ENCODE measurements at regions not wholly inside any gene's neighbourhood (a gene's known extent, or its start where the extent isn't known, plus 50 kb on each side); places are given as distances from the start of the nearest gene placed in this dataset.

- Histone ChIP-seq H3K27me3 (ENCODE audit: insufficient read depth, low read length) (no peaks in the 10 kb centered on the region), H2AFZ (ENCODE audit: low read depth, low read length) (no peak overlapping the region), H3K79me2 (ENCODE audit: insufficient read depth, low read length) (no peaks in the 10 kb centered on the region), H3K9ac (ENCODE audit: low read length) (no peak overlapping the region), H4K20me1 (ENCODE audit: insufficient read depth, low read length) (no peaks in the 10 kb centered on the region), H3K4me1 (ENCODE audit: insufficient read depth, low read length) (no peaks in the 10 kb centered on the region), H3K4me2 (ENCODE audit: low read length) (no peak overlapping the region), H3K4me3 (ENCODE audit: insufficient read depth, low read depth, low read length) (no peak overlapping the region), H3K27ac (ENCODE audit: low read depth, low read length) (no peak overlapping the region), H3K36me3 (ENCODE audit: insufficient read depth, low read length) (no peaks in the 10 kb centered on the region), H3K9me3 (ENCODE audit: insufficient read depth, low read depth, low read length) (peaks cover 3% of the 10 kb centered on the region)
- Mint-ChIP-seq H3K36me3 (ENCODE audit: low read depth, unreplicated experiment) (no peaks in the 10 kb centered on the region), H3K27me3 (ENCODE audit: low read depth, unreplicated experiment) (no peaks in the 10 kb centered on the region), H3K27ac (ENCODE audit: unreplicated experiment) (no peak overlapping the region), H3K4me3 (ENCODE audit: unreplicated experiment) (no peak overlapping the region), H3K9me3 (ENCODE audit: unreplicated experiment) (no peaks in the 10 kb centered on the region), H3K4me1 (ENCODE audit: low read depth, unreplicated experiment) (no peaks in the 10 kb centered on the region)
- DNase-seq (ENCODE audit: low read depth) (no peak), FAIRE-seq (no peak)
- TF ChIP-seq EZH2 (IDR thresholded peaks at IDR 0.05; ENCODE audit: insufficient read depth, low read length) (no peak), CTCF (IDR thresholded peaks at IDR 0.05; ENCODE audit: insufficient read depth, low read depth, low read length) (no peak)
These were observed 739.7 kb upstream of the DDX18 start for GRCh38 chr2:117074756-117075155.

GRCh38 chr2:117085256-117085655 lies 729.2 kb upstream of the DDX18 start:
- H3K4me3 Mint-ChIP-seq (ENCODE audit: unreplicated experiment) = no peak overlapping the region
- H3K4me2 ChIP-seq (ENCODE audit: low read length) = no peak overlapping the region
- H3K27ac ChIP-seq (ENCODE audit: low read depth, low read length) = no peak overlapping the region
- H3K4me1 Mint-ChIP-seq (ENCODE audit: low read depth, unreplicated experiment) = peaks cover 27% of the 10 kb centered on the region
- no peaks in the 10 kb centered on the region for H3K36me3 Mint-ChIP-seq (ENCODE audit: low read depth, unreplicated experiment)
- no peaks in the 10 kb centered on the region for H4K20me1 ChIP-seq (ENCODE audit: insufficient read depth, low read length)
- TF ChIP-seq EZH2 (IDR thresholded peaks at IDR 0.05; ENCODE audit: insufficient read depth, low read length) (no peak), CTCF (IDR thresholded peaks at IDR 0.05; ENCODE audit: insufficient read depth, low read depth, low read length) (no peak)
- no peaks in the 10 kb centered on the region for H3K9me3 Mint-ChIP-seq (ENCODE audit: unreplicated experiment)
- H3K4me1 ChIP-seq (ENCODE audit: insufficient read depth, low read length) = no peaks in the 10 kb centered on the region
- H3K27me3 Mint-ChIP-seq (ENCODE audit: low read depth, unreplicated experiment) = no peaks in the 10 kb centered on the region
- FAIRE-seq (no peak), DNase-seq (ENCODE audit: low read depth) (no peak)
- no peak overlapping the region for H3K9ac ChIP-seq (ENCODE audit: low read length)
- H3K79me2 ChIP-seq (ENCODE audit: insufficient read depth, low read length) = no peaks in the 10 kb centered on the region
- H3K27ac Mint-ChIP-seq (ENCODE audit: unreplicated experiment) = no peak overlapping the region
- H2AFZ ChIP-seq (ENCODE audit: low read depth, low read length) = no peak overlapping the region
- H3K27me3 ChIP-seq (ENCODE audit: insufficient read depth, low read length) = no peaks in the 10 kb centered on the region
- no peaks in the 10 kb centered on the region for H3K9me3 ChIP-seq (ENCODE audit: insufficient read depth, low read depth, low read length)
- no peaks in the 10 kb centered on the region for H3K36me3 ChIP-seq (ENCODE audit: insufficient read depth, low read length)
- H3K4me3 ChIP-seq (ENCODE audit: insufficient read depth, low read depth, low read length) = no peak overlapping the region

GRCh38 chr2:117085737-117086136 lies 728.8 kb upstream of the DDX18 start:
- H3K9ac ChIP-seq (ENCODE audit: low read length) = no peak overlapping the region
- H3K27me3 ChIP-seq (ENCODE audit: insufficient read depth, low read length) = no peaks in the 10 kb centered on the region
- no peak for TF ChIP-seq CTCF (IDR thresholded peaks at IDR 0.05; ENCODE audit: insufficient read depth, low read depth, low read length)
- TF ChIP-seq EZH2 (IDR thresholded peaks at IDR 0.05; ENCODE audit: insufficient read depth, low read length) = no peak
- no peaks in the 10 kb centered on the region for H3K9me3 Mint-ChIP-seq (ENCODE audit: unreplicated experiment)
- H3K4me3 ChIP-seq (ENCODE audit: insufficient read depth, low read depth, low read length) = no peak overlapping the region
- no peaks in the 10 kb centered on the region for H3K9me3 ChIP-seq (ENCODE audit: insufficient read depth, low read depth, low read length)
- H3K79me2 ChIP-seq (ENCODE audit: insufficient read depth, low read length) = no peaks in the 10 kb centered on the region
- H3K4me2 ChIP-seq (ENCODE audit: low read length) = no peak overlapping the region
- H3K36me3 ChIP-seq (ENCODE audit: insufficient read depth, low read length) = no peaks in the 10 kb centered on the region
- H3K27ac Mint-ChIP-seq (ENCODE audit: unreplicated experiment) = peak overlapping the region; percentile 55
- H3K4me1 ChIP-seq (ENCODE audit: insufficient read depth, low read length) = no peaks in the 10 kb centered on the region
- FAIRE-seq = no peak
- H3K27ac ChIP-seq (ENCODE audit: low read depth, low read length) = no peak overlapping the region
- H3K4me1 Mint-ChIP-seq (ENCODE audit: low read depth, unreplicated experiment) = peaks cover 27% of the 10 kb centered on the region
- no peak overlapping the region for H2AFZ ChIP-seq (ENCODE audit: low read depth, low read length)
- no peak for DNase-seq (ENCODE audit: low read depth)
- no peak overlapping the region for H3K4me3 Mint-ChIP-seq (ENCODE audit: unreplicated experiment)
- H4K20me1 ChIP-seq (ENCODE audit: insufficient read depth, low read length) = no peaks in the 10 kb centered on the region
- H3K36me3 Mint-ChIP-seq (ENCODE audit: low read depth, unreplicated experiment) = no peaks in the 10 kb centered on the region
- no peaks in the 10 kb centered on the region for H3K27me3 Mint-ChIP-seq (ENCODE audit: low read depth, unreplicated experiment)
